ENCODE measurements at regions not wholly inside any gene's neighbourhood (a gene's known extent, or its start where the extent isn't known, plus 50 kb on each side); places are given as distances from the start of the nearest gene placed in this dataset.

GRCh38 chr14:49954171-49954631 lies 61.3 kb downstream of the ARF6 start:
- no peak for TF ChIP-seq EGR1 (IDR thresholded peaks at IDR 0.05; ENCODE audit: low read depth)
- TF ChIP-seq POLR2AphosphoS5 (IDR thresholded peaks at IDR 0.05; ENCODE audit: low read depth, low read length), result no peak
- no peak for TF ChIP-seq CTCF (IDR thresholded peaks at IDR 0.05 in 2 of 3, conservative IDR thresholded peaks at IDR 0.05 in 1 of 3; ENCODE audit: borderline replicate concordance in 1 of 3, insufficient read depth in 1 of 3, low read depth in 2 of 3, low read length in 2 of 3)
- no peak for TF ChIP-seq SRF (IDR thresholded peaks at IDR 0.05; ENCODE audit: low read depth)
- TF ChIP-seq ZBTB33 (IDR thresholded peaks at IDR 0.05; ENCODE audit: extremely low read depth, insufficient replicate concordance, low read length), result no peak
- TF ChIP-seq RAD21 (IDR thresholded peaks at IDR 0.05; ENCODE audit: low read depth), result no peak
- TF ChIP-seq ELF1 (IDR thresholded peaks at IDR 0.05; ENCODE audit: borderline replicate concordance, low read depth), result no peak
- TF ChIP-seq MAX (IDR thresholded peaks at IDR 0.05), result no peak
- no peak for TF ChIP-seq FOSL1 (IDR thresholded peaks at IDR 0.05; ENCODE audit: low read depth)
- no peak for TF ChIP-seq ATF3 (IDR thresholded peaks at IDR 0.05)
- TF ChIP-seq EZH2 (IDR thresholded peaks at IDR 0.05), result no peak
- ATAC-seq (no peak), DNase-seq (ENCODE audit: low read depth, low spot score) (no peak)
- Histone ChIP-seq H3K36me3 (ENCODE audit: control insufficient read depth in 1 of 2, insufficient read depth in 2 of 2, low read length in 2 of 2) (no peaks in the 10 kb centered on the region), H3K9ac (ENCODE audit: low read length) (no peak overlapping the region), H3K9me2 (ENCODE audit: insufficient read depth) (no peaks in the 10 kb centered on the region), H3K4me3 (replicated peaks in 1 of 2; ENCODE audit: low read depth in 1 of 2, low read length in 2 of 2) (no peak overlapping the region), H3K27me3 (ENCODE audit: insufficient read depth, low read length) (no peaks in the 10 kb centered on the region), H3K9me3 (ENCODE audit: control insufficient read depth in 1 of 2, insufficient read depth in 1 of 2, low read depth in 1 of 2, low read length in 2 of 2) (no peaks in the 10 kb centered on the region), H3K79me2 (ENCODE audit: insufficient read depth, low read length) (no peaks in the 10 kb centered on the region), H2AFZ (ENCODE audit: low read depth, low read length, poor library complexity, severe bottlenecking) (no peak overlapping the region), H4K20me1 (ENCODE audit: insufficient read depth) (no peaks in the 10 kb centered on the region), H3K4me2 (ENCODE audit: low read length) (no peak overlapping the region), H3K4me1 (ENCODE audit: control insufficient read depth in 1 of 2, insufficient read depth in 2 of 2, low read length in 2 of 2) (peaks cover 21 to 40% of the 10 kb centered on the region in 2 experiments), H3K27ac (ENCODE audit: low read depth, low read length) (no peak overlapping the region)
- no TSS peak for BruUV-seq (replicated peaks)
- CTCF ChIA-PET, result no interaction called here
- RAD21 ChIA-PET (ENCODE audit: low non-redundant PET in 1 of 2, low total read pairs in 2 of 2, uncharacterized antibody in 2 of 2, unreplicated experiment in 2 of 2), result no interaction called here
- POLR2A ChIA-PET, result interaction anchor here (0.7 to 1.4 kb wide), 2 partner anchors 10 to 185 kb away, joined by 3 to 4 read pairs; no protein-coding TSS in a partner anchor
- intact Hi-C loops (cut with micrococcal nuclease), result no loop called here
